Thyroid gland (tissue), 4 donors: ENCODE measurements at regions not wholly inside any gene's neighbourhood (a gene's known extent, or its start where the extent isn't known, plus 50 kb on each side); places are given as distances from the start of the nearest gene placed in this dataset.

Experiments used
- POLR2A ChIP-seq, 2 donors: fragments of 450-650 bp; IDR thresholded peaks; one replicate each; pipeline ENCODE4 v1.6.1; 2017; ENCODE audit warnings: antibody characterized with exemption in 2 of 2, mild to moderate bottlenecking in 2 of 2, moderate library complexity in 1 of 2
- TF ChIP-seq, protein P1 (sequence below), 6 experiments: fragments of 200-600 bp in 3 of 6; fragments of 450-650 bp in 3 of 6; sonication (generic) in 3 of 6; IDR thresholded peaks; one replicate each; pipeline ENCODE4 v1.5.1; 2016 to 2019; ENCODE audit warnings: antibody characterized with exemption in 6 of 6, mild to moderate bottlenecking in 2 of 6, inconsistent platforms in 1 of 6, moderate library complexity in 1 of 6

DNA sequence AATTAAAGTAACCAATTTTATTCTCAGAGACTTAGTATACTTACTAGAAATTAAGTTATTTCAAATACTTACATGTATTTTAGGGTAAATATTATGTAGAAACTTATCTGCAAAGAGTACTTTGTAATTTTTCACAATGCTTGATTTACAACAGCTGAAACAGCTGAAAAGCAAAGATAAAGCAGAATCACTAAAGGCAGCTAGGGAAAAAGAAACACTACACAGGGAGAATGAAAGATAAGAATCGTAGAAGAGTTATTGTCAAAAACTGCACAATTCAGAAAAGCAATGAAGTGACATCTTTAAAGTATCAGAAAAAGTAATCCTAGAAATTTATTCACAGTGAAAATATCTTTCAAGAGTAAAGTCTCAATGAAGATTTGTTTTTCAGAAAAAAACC is 69.7 kb upstream of the ZNF804B start:
- TF ChIP-seq POLR2A (IDR thresholded peaks at IDR 0.05), result no peak
- TF ChIP-seq, protein P1, sequence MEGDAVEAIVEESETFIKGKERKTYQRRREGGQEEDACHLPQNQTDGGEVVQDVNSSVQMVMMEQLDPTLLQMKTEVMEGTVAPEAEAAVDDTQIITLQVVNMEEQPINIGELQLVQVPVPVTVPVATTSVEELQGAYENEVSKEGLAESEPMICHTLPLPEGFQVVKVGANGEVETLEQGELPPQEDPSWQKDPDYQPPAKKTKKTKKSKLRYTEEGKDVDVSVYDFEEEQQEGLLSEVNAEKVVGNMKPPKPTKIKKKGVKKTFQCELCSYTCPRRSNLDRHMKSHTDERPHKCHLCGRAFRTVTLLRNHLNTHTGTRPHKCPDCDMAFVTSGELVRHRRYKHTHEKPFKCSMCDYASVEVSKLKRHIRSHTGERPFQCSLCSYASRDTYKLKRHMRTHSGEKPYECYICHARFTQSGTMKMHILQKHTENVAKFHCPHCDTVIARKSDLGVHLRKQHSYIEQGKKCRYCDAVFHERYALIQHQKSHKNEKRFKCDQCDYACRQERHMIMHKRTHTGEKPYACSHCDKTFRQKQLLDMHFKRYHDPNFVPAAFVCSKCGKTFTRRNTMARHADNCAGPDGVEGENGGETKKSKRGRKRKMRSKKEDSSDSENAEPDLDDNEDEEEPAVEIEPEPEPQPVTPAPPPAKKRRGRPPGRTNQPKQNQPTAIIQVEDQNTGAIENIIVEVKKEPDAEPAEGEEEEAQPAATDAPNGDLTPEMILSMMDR (IDR thresholded peaks at IDR 0.05), result no peak
